SK-N-SH (cell line): ENCODE measurements at regions not wholly inside any gene's neighbourhood (a gene's known extent, or its start where the extent isn't known, plus 50 kb on each side); places are given as distances from the start of the nearest gene placed in this dataset.

Experiments
- CTCF ChIP-seq: fragments of 200-600 bp; sonication (generic); IDR thresholded peaks from 2 replicates; pipeline ENCODE4 v1.6.1; 2017; ENCODE audit warnings: antibody characterized with exemption, mild to moderate bottlenecking, moderate library complexity
- EP300 ChIP-seq, 2 experiments: IDR thresholded peaks; 2 replicates each; pipeline versions ENCODE4 v1.4.0 to v1.6.1; 2012; ENCODE audit warnings: borderline replicate concordance in 1 of 2, low read depth in 1 of 2, low read length in 1 of 2
- JUND ChIP-seq: IDR thresholded peaks from 2 replicates; pipeline ENCODE4 v1.4.0; 2012
- RAD21 ChIP-seq: IDR thresholded peaks from 2 replicates; pipeline ENCODE4 v1.6.1; 2012; ENCODE audit warnings: mild to moderate bottlenecking, low read length

- no peak for TF ChIP-seq CTCF
- TF ChIP-seq RAD21 = no peak
- TF ChIP-seq EP300 (IDR thresholded peaks at IDR 0.05; ENCODE audit: borderline replicate concordance in 1 of 2, low read depth in 1 of 2, low read length in 1 of 2) = no peak
- TF ChIP-seq JUND = no peak
These were observed 89.2 kb downstream of the FDX1 start for GRCh38 chr11:110518809-110519514.
